MCF 10A (cell line): ENCODE measurements at regions not wholly inside any gene's neighbourhood (a gene's known extent, or its start where the extent isn't known, plus 50 kb on each side); places are given as distances from the start of the nearest gene placed in this dataset.
"Not testable (repeated sequence)": the region's sequence is repeated elsewhere in the genome, so short reads cannot be mapped to it uniquely, and the experiment has no call there.

Experiments used
- BruUV-seq: library from RNA; stranded (reverse); fragments of 400-500 nt; replicated peaks from 2 replicates; lab custom pipeline; 2021; lab: Mats Ljungman, UMichigan
- CTCF ChIA-PET: fragments of 300-600 bp; sonication (Branson Sonifier 250); formaldehyde crosslinking; extraction: SDS; loops from one replicate; lab custom pipeline; 2021; ENCODE audit warnings: antibody characterized with exemption, inconsistent platforms; lab: Yijun Ruan, JAX
- POLR2A ChIA-PET: fragments of 300-600, 350-650 bp; sonication (Branson Sonifier 250); formaldehyde crosslinking; extraction: SDS; loops from one replicate; lab custom pipeline; 2020; ENCODE audit warnings: antibody characterized with exemption, inconsistent platforms; lab: Yijun Ruan, JAX
- DNase-seq: peaks from one replicate; pipeline ENCODE4 v3.0.0-alpha.2; 2018; ENCODE audit not compliant: unreplicated experiment
- H3K27ac Mint-ChIP-seq: one replicate; pipeline ENCODE4 v1.8.0; 2022; ENCODE audit warnings: mild to moderate bottlenecking, low read depth, mixed read lengths; ENCODE audit not compliant: unreplicated experiment
- H3K27me3 Mint-ChIP-seq: one replicate; pipeline ENCODE4 v1.8.0; 2022; ENCODE audit warnings: mixed read lengths; ENCODE audit not compliant: insufficient read depth, unreplicated experiment
- H3K36me3 Mint-ChIP-seq: one replicate; pipeline ENCODE4 v1.8.0; 2022; ENCODE audit warnings: mild to moderate bottlenecking, moderate library complexity, mixed read lengths; ENCODE audit not compliant: insufficient read depth, unreplicated experiment
- H3K4me1 Mint-ChIP-seq: one replicate; pipeline ENCODE4 v1.8.0; 2022; ENCODE audit warnings: mixed read lengths; ENCODE audit not compliant: insufficient read depth, unreplicated experiment
- H3K4me3 Mint-ChIP-seq: one replicate; pipeline ENCODE4 v1.8.0; 2022; ENCODE audit warnings: mild to moderate bottlenecking, moderate library complexity, mixed read lengths; ENCODE audit not compliant: unreplicated experiment
- H3K9me3 Mint-ChIP-seq: one replicate; pipeline ENCODE4 v1.8.0; 2022; ENCODE audit warnings: mixed read lengths; ENCODE audit not compliant: unreplicated experiment
- CTCF ChIP-seq: fragments of 200-600 bp; IDR thresholded peaks from one replicate; pipeline ENCODE4 v1.8.0; 2022; ENCODE audit warnings: antibody characterized with exemption, mild to moderate bottlenecking; ENCODE audit not compliant: unreplicated experiment
- intact Hi-C: fragments of 100-400 bp; cut with micrococcal nuclease; formaldehyde crosslinking; loops from 2 replicates; pipeline ENCODE4 v1.14.1; 2022

DNA sequence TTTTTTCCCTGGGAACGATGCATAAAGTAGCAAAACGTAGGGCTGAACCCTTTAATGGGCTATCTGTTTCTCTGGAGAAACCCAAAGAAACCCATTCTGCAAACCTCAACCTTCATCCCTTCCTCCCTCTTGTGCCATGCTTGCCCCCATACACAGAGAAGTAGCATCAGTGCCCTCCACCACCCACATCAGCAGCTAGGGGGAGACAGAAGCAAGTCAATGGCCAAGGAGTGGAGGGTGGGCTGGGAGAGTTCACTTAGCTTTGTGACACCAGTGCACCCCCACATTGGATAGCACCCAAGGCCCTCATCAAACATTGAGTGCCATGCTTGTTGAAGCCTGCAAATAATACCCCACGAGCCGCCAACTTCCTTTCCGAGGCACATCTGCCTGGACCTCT lies 282.4 kb downstream of the ABCC12 start:
- no TSS peak for BruUV-seq
- intact Hi-C loops: no loop called here
- no peaks in the 10 kb centered on the region for H3K36me3 Mint-ChIP-seq
- H3K27ac Mint-ChIP-seq: no peak overlapping the region
- ChIA-PET CTCF (interaction anchor here (0.7 kb wide), 1 partner anchor 182 kb away, joined by 3 read pairs; no protein-coding TSS in a partner anchor), POLR2A (no interaction called here)
- peak; percentile 11 for DNase-seq
- no peak for TF ChIP-seq CTCF
- no peaks in the 10 kb centered on the region for H3K27me3 Mint-ChIP-seq
- peaks cover 7% of the 10 kb centered on the region for H3K4me1 Mint-ChIP-seq
- H3K4me3 Mint-ChIP-seq: no peak overlapping the region
- H3K9me3 Mint-ChIP-seq: peaks cover 6% of the 10 kb centered on the region

DNA sequence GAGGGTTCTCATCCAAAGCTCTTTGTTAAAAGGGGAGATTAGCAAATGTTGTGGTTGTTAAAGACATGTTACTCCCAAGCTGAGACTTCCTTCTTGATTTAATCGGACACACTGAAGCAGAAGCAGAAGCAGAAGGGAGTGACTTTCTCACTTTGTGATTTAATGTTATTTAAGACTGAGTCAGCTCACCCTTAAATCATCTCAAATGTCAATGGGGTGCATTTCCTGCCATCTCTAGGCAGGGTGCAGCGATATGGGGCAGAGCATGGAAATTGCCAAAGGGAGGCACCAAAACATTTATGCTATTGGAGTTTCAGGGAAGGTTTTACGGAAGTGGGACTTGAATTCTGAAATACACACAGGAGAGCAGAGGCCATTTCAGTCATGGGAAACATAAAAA lies 283.6 kb downstream of the ABCC12 start:
- H3K27ac Mint-ChIP-seq: no peak overlapping the region
- CTCF ChIA-PET: interaction anchor here (0.6 kb wide), 2 partner anchors 159 to 1346 kb away, joined by 3 to 4 read pairs; no protein-coding TSS in a partner anchor
- TF ChIP-seq CTCF: no peak
- H3K4me3 Mint-ChIP-seq: no peak overlapping the region
- no TSS peak for BruUV-seq
- POLR2A ChIA-PET: no interaction called here
- intact Hi-C loops: no loop called here
- DNase-seq: peak; percentile 1
- no peaks in the 10 kb centered on the region for H3K36me3 Mint-ChIP-seq
- peaks cover 6% of the 10 kb centered on the region for H3K9me3 Mint-ChIP-seq
- H3K27me3 Mint-ChIP-seq: no peaks in the 10 kb centered on the region
- H3K4me1 Mint-ChIP-seq: peaks cover 7% of the 10 kb centered on the region

- ChIA-PET CTCF (no interaction called here), POLR2A (no interaction called here)
- H3K36me3 Mint-ChIP-seq: no peaks in the 10 kb centered on the region
- no TSS peak for BruUV-seq
- H3K4me3 Mint-ChIP-seq: no peak overlapping the region
- peaks cover 9% of the 10 kb centered on the region for H3K4me1 Mint-ChIP-seq
- peaks cover 9% of the 10 kb centered on the region for H3K27me3 Mint-ChIP-seq
- intact Hi-C loops: no loop called here
- H3K9me3 Mint-ChIP-seq: no peaks in the 10 kb centered on the region
- DNase-seq: no peak
- no peak for TF ChIP-seq CTCF
- no peak overlapping the region for H3K27ac Mint-ChIP-seq
Measured at GRCh38 chr16:47866423-47866822, 289.4 kb downstream of the ABCC12 start.

- CTCF ChIA-PET: no interaction called here
Measured at GRCh38 chr16:47865337-47865855, 290.4 kb downstream of the ABCC12 start.

GRCh38 chr16:47864262-47864661 lies 291.5 kb downstream of the ABCC12 start:
- CTCF ChIA-PET, H3K4me3 Mint-ChIP-seq, H3K4me1 Mint-ChIP-seq, H3K27me3 Mint-ChIP-seq, DNase-seq, intact Hi-C loops, BruUV-seq, H3K36me3 Mint-ChIP-seq, POLR2A ChIA-PET, H3K27ac Mint-ChIP-seq, H3K9me3 Mint-ChIP-seq: not testable (repeated sequence)

More at GRCh38 chr16:47865337-47865855, 290.4 kb downstream of the ABCC12 start:
- POLR2A ChIA-PET: no interaction called here
- Mint-ChIP-seq H3K36me3 (no peaks in the 10 kb centered on the region), H3K9me3 (no peaks in the 10 kb centered on the region), H3K4me3 (no peak overlapping the region), H3K4me1 (peaks cover 9% of the 10 kb centered on the region), H3K27ac (no peak overlapping the region), H3K27me3 (peaks cover 9% of the 10 kb centered on the region)
- TF ChIP-seq CTCF: no peak
- DNase-seq: no peak
- BruUV-seq: no TSS peak
- intact Hi-C loops: no loop called here
